HepG2 (cell line): ENCODE measurements at regions not wholly inside any gene's neighbourhood (a gene's known extent, or its start where the extent isn't known, plus 50 kb on each side); places are given as distances from the start of the nearest gene placed in this dataset.
"Not testable (repeated sequence)": the region's sequence is repeated elsewhere in the genome, so short reads cannot be mapped to it uniquely, and the experiment has no call there.

Experiments
- CBX5 ChIP-seq: sonication (generic); formaldehyde crosslinking; IDR thresholded peaks from 2 replicates; pipeline ENCODE4 v1.4.0; 2020; ENCODE audit warnings: missing genetic modification reagents, borderline replicate concordance
- FOXM1 ChIP-seq: sonication (generic); formaldehyde crosslinking; IDR thresholded peaks from 2 replicates; pipeline ENCODE4 v1.5.0; 2020; ENCODE audit warnings: missing genetic modification reagents
- MAFF ChIP-seq: IDR thresholded peaks from 2 replicates; pipeline ENCODE4 v1.6.1; 2011; ENCODE audit warnings: low read depth, low read length, improper control_type of control experiment
- ZBTB21 ChIP-seq: sonication (generic); formaldehyde crosslinking; IDR thresholded peaks from 2 replicates; pipeline ENCODE4 v1.4.0; 2020; ENCODE audit warnings: missing genetic modification reagents
- TF ChIP-seq, protein P1 (sequence below): sonication (generic); formaldehyde crosslinking; IDR thresholded peaks from 2 replicates; pipeline ENCODE4 v1.5.0; 2020; ENCODE audit warnings: mild to moderate bottlenecking, missing genetic modification reagents, moderate library complexity
- TF ChIP-seq, protein P2 (sequence below): sonication (generic); formaldehyde crosslinking; IDR thresholded peaks from 2 replicates; pipeline ENCODE4 v1.5.0; 2020; ENCODE audit warnings: missing genetic modification reagents

GRCh38 chrX:94704348-94705256 is 1030.6 kb downstream of the FAM133A start:
- TF ChIP-seq FOXM1 (CRISPR knock-in tag); CBX5 (CRISPR knock-in tag); MAFF; ZBTB21 (CRISPR knock-in tag): not testable (repeated sequence)
- TF ChIP-seq, protein P1, sequence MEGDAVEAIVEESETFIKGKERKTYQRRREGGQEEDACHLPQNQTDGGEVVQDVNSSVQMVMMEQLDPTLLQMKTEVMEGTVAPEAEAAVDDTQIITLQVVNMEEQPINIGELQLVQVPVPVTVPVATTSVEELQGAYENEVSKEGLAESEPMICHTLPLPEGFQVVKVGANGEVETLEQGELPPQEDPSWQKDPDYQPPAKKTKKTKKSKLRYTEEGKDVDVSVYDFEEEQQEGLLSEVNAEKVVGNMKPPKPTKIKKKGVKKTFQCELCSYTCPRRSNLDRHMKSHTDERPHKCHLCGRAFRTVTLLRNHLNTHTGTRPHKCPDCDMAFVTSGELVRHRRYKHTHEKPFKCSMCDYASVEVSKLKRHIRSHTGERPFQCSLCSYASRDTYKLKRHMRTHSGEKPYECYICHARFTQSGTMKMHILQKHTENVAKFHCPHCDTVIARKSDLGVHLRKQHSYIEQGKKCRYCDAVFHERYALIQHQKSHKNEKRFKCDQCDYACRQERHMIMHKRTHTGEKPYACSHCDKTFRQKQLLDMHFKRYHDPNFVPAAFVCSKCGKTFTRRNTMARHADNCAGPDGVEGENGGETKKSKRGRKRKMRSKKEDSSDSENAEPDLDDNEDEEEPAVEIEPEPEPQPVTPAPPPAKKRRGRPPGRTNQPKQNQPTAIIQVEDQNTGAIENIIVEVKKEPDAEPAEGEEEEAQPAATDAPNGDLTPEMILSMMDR, result not testable (repeated sequence)
- TF ChIP-seq, protein P2, sequence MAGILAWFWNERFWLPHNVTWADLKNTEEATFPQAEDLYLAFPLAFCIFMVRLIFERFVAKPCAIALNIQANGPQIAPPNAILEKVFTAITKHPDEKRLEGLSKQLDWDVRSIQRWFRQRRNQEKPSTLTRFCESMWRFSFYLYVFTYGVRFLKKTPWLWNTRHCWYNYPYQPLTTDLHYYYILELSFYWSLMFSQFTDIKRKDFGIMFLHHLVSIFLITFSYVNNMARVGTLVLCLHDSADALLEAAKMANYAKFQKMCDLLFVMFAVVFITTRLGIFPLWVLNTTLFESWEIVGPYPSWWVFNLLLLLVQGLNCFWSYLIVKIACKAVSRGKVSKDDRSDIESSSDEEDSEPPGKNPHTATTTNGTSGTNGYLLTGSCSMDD (CRISPR knock-in tag), result not testable (repeated sequence)
